IMR-90 (cell line): ENCODE measurements at regions not wholly inside any gene's neighbourhood (a gene's known extent, or its start where the extent isn't known, plus 50 kb on each side); places are given as distances from the start of the nearest gene placed in this dataset.

Experiments
- ATAC-seq: fragments of 200-7000 bp; cut with Tn5 transposase; 2 replicates; pipeline ENCODE4 v1.9.1; 2020; ENCODE audit warnings: low read depth, mild to moderate bottlenecking, moderate library complexity
- BruUV-seq: library from RNA; stranded (reverse); fragments of 400-500 nt; replicated peaks from 2 replicates; lab custom pipeline; 2021; lab: Mats Ljungman, UMichigan
- CTCF ChIA-PET: fragments of 300-600 bp; formaldehyde crosslinking; extraction: SDS; loops from one replicate; lab custom pipeline; 2021; ENCODE audit warnings: antibody characterized with exemption; lab: Yijun Ruan, JAX
- POLR2A ChIA-PET: fragments of 300-600 bp; sonication (Branson Sonifier 250); formaldehyde crosslinking; loops from one replicate; lab custom pipeline; 2022; ENCODE audit warnings: antibody characterized with exemption; ENCODE audit not compliant: unreplicated experiment; lab: Charles Lee
- DNase-seq: peaks from one replicate; pipeline ENCODE4 v3.0.0; 2013
- H2AFZ ChIP-seq: replicated peaks from 2 replicates; pipeline ENCODE3; 2013; ENCODE audit warnings: low read length, mild to moderate bottlenecking; ENCODE audit not compliant: poor library complexity
- H2AK5ac ChIP-seq: 2 replicates; pipeline ENCODE4 v1.6.1; 2013; ENCODE audit warnings: low read depth, low read length, inconsistent platforms
- H2AK9ac ChIP-seq: replicated peaks from 2 replicates; pipeline ENCODE3; 2013; ENCODE audit warnings: mild to moderate bottlenecking, low read depth, low read length, moderate library complexity; ENCODE audit not compliant: poor library complexity
- H2BK120ac ChIP-seq: 2 replicates; pipeline ENCODE4 v1.6.1; 2013; ENCODE audit warnings: low read depth, low read length, inconsistent platforms
- H2BK15ac ChIP-seq: 3 replicates; pipeline ENCODE4 v1.6.1; 2013; ENCODE audit warnings: low read depth, low read length, inconsistent platforms
- H2BK20ac ChIP-seq: 2 replicates; pipeline ENCODE4 v1.6.1; 2013; ENCODE audit warnings: low read depth, mild to moderate bottlenecking, inconsistent platforms, low read length, moderate library complexity
- H2BK5ac ChIP-seq: 2 replicates; pipeline ENCODE4 v1.6.1; 2013; ENCODE audit warnings: mild to moderate bottlenecking, low read depth, low read length, inconsistent platforms; ENCODE audit not compliant: poor library complexity, severe bottlenecking
- H3K14ac ChIP-seq: replicated peaks from 2 replicates; pipeline ENCODE4 v1.6.1; 2013; ENCODE audit warnings: low read depth, low read length, inconsistent platforms
- H3K18ac ChIP-seq: 2 replicates; pipeline ENCODE4 v1.6.1; 2013; ENCODE audit warnings: low read depth, low read length, control low read depth
- H3K23ac ChIP-seq: 2 replicates; pipeline ENCODE4 v1.6.1; 2013; ENCODE audit warnings: low read depth, low read length, inconsistent platforms
- H3K27ac ChIP-seq: 2 replicates; pipeline ENCODE4 v1.5.1; 2013; ENCODE audit warnings: mild to moderate bottlenecking, control low read depth, low read length; ENCODE audit not compliant: insufficient read depth
- H3K27me3 ChIP-seq: 2 replicates; pipeline ENCODE4 v1.6.1; 2013; ENCODE audit warnings: low read length; ENCODE audit not compliant: control insufficient read depth, insufficient read depth
- H3K36me3 ChIP-seq: 2 replicates; pipeline ENCODE4 v1.6.1; 2013; ENCODE audit warnings: low read length, mixed read lengths; ENCODE audit not compliant: control insufficient read depth, insufficient read depth
- H3K4ac ChIP-seq: 2 replicates; pipeline ENCODE4 v1.6.1; 2013; ENCODE audit warnings: low read depth, low read length, inconsistent platforms
- H3K4me1 ChIP-seq: 2 replicates; pipeline ENCODE4 v1.6.1; 2013; ENCODE audit warnings: low read length, mixed read lengths; ENCODE audit not compliant: control insufficient read depth, insufficient read depth
- H3K4me2 ChIP-seq: 2 replicates; pipeline ENCODE4 v1.6.1; 2013; ENCODE audit warnings: low read depth, mild to moderate bottlenecking, control low read depth, low read length, moderate library complexity
- H3K4me3 ChIP-seq: 2 replicates; pipeline ENCODE4 v1.5.1; 2013; ENCODE audit warnings: low read depth, mild to moderate bottlenecking, control low read depth, low read length, moderate library complexity; ENCODE audit not compliant: insufficient read depth
- H3K56ac ChIP-seq: 2 replicates; pipeline ENCODE4 v1.6.1; 2013; ENCODE audit warnings: low read length, inconsistent platforms; ENCODE audit not compliant: insufficient read depth; ENCODE audit errors: extremely low read depth
- H3K79me1 ChIP-seq, 2 experiments: 2 replicates each; pipeline ENCODE4 v1.6.1; 2013; ENCODE audit warnings: low read length in 2 of 2, inconsistent platforms in 1 of 2, low read depth in 1 of 2
- H3K9ac ChIP-seq: 2 replicates; pipeline ENCODE4 v1.6.1; 2013; ENCODE audit warnings: low read depth, low read length, control low read depth
- H3K9me1 ChIP-seq: 2 replicates; pipeline ENCODE4 v1.6.1; 2013; ENCODE audit warnings: low read length, inconsistent platforms; ENCODE audit not compliant: insufficient read depth
- H3K9me3 ChIP-seq: 2 replicates; pipeline ENCODE4 v1.6.1; 2013; ENCODE audit warnings: low read length; ENCODE audit not compliant: control insufficient read depth, insufficient read depth
- H4K20me1 ChIP-seq: 2 replicates; pipeline ENCODE4 v1.6.1; 2013; ENCODE audit warnings: low read length, inconsistent platforms; ENCODE audit not compliant: insufficient read depth
- H4K5ac ChIP-seq: 2 replicates; pipeline ENCODE4 v1.6.1; 2013; ENCODE audit warnings: mild to moderate bottlenecking, low read depth, low read length, control low read depth
- H4K8ac ChIP-seq, 2 experiments: 2 replicates each; pipeline ENCODE4 v1.6.1; 2013; ENCODE audit warnings: low read depth in 2 of 2, low read length in 2 of 2, control low read depth in 1 of 2, inconsistent platforms in 1 of 2
- H4K91ac ChIP-seq: 2 replicates; pipeline ENCODE4 v1.6.1; 2013; ENCODE audit warnings: low read depth, low read length, inconsistent platforms; ENCODE audit not compliant: insufficient read depth
- CEBPB ChIP-seq: IDR thresholded peaks from 2 replicates; pipeline ENCODE4 v1.6.1; 2012; ENCODE audit warnings: low read depth, low read length, improper control_type of control experiment
- MAFK ChIP-seq: IDR thresholded peaks from 2 replicates; pipeline ENCODE4 v1.6.1; 2012; ENCODE audit warnings: low read depth, low read length, improper control_type of control experiment
- POLR2A ChIP-seq: IDR thresholded peaks from 2 replicates; pipeline ENCODE4 v1.6.1; 2012; ENCODE audit warnings: mild to moderate bottlenecking, low read depth, low read length
- SMC3 ChIP-seq: fragments of 150-350 bp; IDR thresholded peaks from 2 replicates; pipeline ENCODE4 v1.6.1; 2016; ENCODE audit warnings: low read depth, mild to moderate bottlenecking, antibody characterized with exemption, low read length, moderate library complexity
- WGBS, 2 experiments: methylation state at CpG; one replicate each; pipeline versions ENCODE4 v1.1.5 to v1.1.7; 2013; ENCODE audit warnings: missing lambda C conversion rate in 2 of 2; ENCODE audit not compliant: insufficient read length in 1 of 2; ENCODE audit errors: extremely low coverage in 2 of 2; 5-methylcytosine and 5-hydroxymethylcytosine counted together
- dilution Hi-C: fragments of 300-500 bp; cut with HindIII; formaldehyde crosslinking; loops from one replicate; pipeline ENCODE4 v1.14.3; 2018; ENCODE audit warnings: low sequenced_read_pairs; ENCODE audit not compliant: unreplicated experiment
- in situ Hi-C: fragments of 300-500 bp; cut with MboI; formaldehyde crosslinking; loops from 3 replicates; pipeline ENCODE4 v1.14.3; 2019; ENCODE audit warnings: low sequenced_read_pairs, inconsistent platforms, mixed read lengths
- intact Hi-C: fragments of 100-400 bp; cut with micrococcal nuclease; formaldehyde crosslinking; loops from 2 replicates; pipeline ENCODE4 v1.10.0; 2022

- Histone ChIP-seq H3K4me1 (no peaks in the 10 kb centered on the region), H3K4ac (no peak overlapping the region), H2BK15ac (no peak overlapping the region), H2BK20ac (no peak overlapping the region), H3K36me3 (no peaks in the 10 kb centered on the region), H3K14ac (no peak overlapping the region), H3K4me2 (no peak overlapping the region; the same call in 1 of the 2 replicates), H4K91ac (no peak overlapping the region), H4K5ac (no peak overlapping the region), H3K27ac (no peak overlapping the region), H3K27me3 (no peaks in the 10 kb centered on the region), H2BK120ac (no peak overlapping the region), H3K79me1 (no peaks in the 10 kb centered on the region), H3K23ac (no peak overlapping the region), H4K8ac (no peak overlapping the region), H3K4me3 (no peak overlapping the region), H3K9me1 (0 out of 2 replicates have a peak, but pooled peaks cover 2% of the 10 kb centered on the region), H2BK5ac (peak overlapping the region; percentile 58), H4K20me1 (no peaks in the 10 kb centered on the region), H2AK5ac (no peak overlapping the region), H3K9ac (no peak overlapping the region), H3K9me3 (no peaks in the 10 kb centered on the region), H2AFZ (no peak overlapping the region), H2AK9ac (no peak overlapping the region), H3K56ac (no peak overlapping the region), H3K18ac (peak overlapping the region; percentile 53; the same call in 1 of the 2 replicates)
- no peak for ATAC-seq
- POLR2A ChIA-PET, result no interaction called here
- dilution Hi-C loops (no loop called here), intact Hi-C loops (no loop called here), in situ Hi-C loops (no loop called here)
- CTCF ChIA-PET, result no interaction called here
- TF ChIP-seq POLR2A, result no peak
- TF ChIP-seq CEBPB, result peak; percentile 44; the same call in 1 of the 2 replicates
- TF ChIP-seq SMC3, result no peak
- TF ChIP-seq MAFK, result no peak
- peak; percentile 14 for DNase-seq
- no CpG with 5 or more reads among the region's 4 CpGs for WGBS, 2 experiments
- no TSS peak for BruUV-seq
Observed at GRCh38 chr4:114163051-114163450, 183.6 kb upstream of the ARSJ start.
